Tibial nerve (tissue), 3 donors: ENCODE measurements at regions not wholly inside any gene's neighbourhood (a gene's known extent, or its start where the extent isn't known, plus 50 kb on each side); places are given as distances from the start of the nearest gene placed in this dataset.

Experiments used
- CTCF ChIP-seq, 5 experiments: fragments of 200-600 bp in 3 of 5; fragments of 450-650 bp in 2 of 5; sonication (generic) in 3 of 5; IDR thresholded peaks; one replicate each; pipeline ENCODE4 v1.5.1; 2016 to 2019; ENCODE audit warnings: antibody characterized with exemption in 5 of 5, mild to moderate bottlenecking in 3 of 5, moderate library complexity in 2 of 5
- POLR2A ChIP-seq, 2 donors: fragments of 450-650 bp; IDR thresholded peaks; one replicate each; pipeline ENCODE4 v1.6.1; 2017; ENCODE audit warnings: antibody characterized with exemption in 2 of 2, mild to moderate bottlenecking in 2 of 2, moderate library complexity in 2 of 2

GRCh38 chr4:135277980-135278315, 1076.4 kb upstream of the PABPC4L start:
- TF ChIP-seq CTCF (IDR thresholded peaks at IDR 0.05) (no peak), POLR2A (IDR thresholded peaks at IDR 0.05) (no peak)
